ENCODE measurements at regions not wholly inside any gene's neighbourhood (a gene's known extent, or its start where the extent isn't known, plus 50 kb on each side); places are given as distances from the start of the nearest gene placed in this dataset.

DNA sequence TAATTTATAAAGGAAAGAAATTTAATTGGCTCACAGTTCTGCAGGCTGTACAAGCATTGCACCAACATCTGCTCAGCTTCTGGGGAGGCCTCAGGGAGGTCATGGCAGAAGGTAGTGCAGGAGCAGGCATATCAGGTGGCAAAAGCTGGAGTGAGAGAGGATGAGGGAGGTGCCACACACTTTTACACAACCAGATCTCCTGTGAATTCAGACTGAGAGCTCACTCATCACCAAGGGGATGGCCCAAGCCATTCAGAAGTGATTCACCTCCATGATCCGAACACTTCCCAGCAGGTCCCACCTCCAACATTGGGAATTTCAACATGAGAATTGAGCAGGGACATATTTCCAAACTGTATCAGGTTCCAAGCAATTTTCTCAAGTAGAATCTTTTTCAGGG is 84.7 kb upstream of the BRINP1 start:
- no peak for DNase-seq

DNA sequence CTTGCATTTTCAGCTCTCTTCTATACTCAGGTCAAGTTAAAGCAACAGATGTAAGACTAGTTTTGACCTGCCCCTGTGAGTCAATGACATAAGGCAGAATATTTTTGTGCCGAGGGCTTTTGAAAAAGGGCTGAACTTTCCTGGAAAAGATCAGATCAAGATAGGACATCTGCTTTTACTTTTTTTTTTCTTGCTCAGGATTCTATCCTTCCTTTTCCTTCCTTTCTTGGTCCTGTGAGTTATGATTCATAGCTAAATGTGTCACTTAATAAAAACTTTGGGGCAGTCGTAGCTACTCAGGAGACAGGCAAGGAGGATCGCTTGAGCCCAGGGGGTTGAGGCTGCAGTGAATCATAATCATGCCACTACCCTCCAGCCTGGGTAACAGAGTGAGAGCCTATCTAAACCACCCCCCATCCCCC is 84.3 kb upstream of the BRINP1 start:
- no peak for DNase-seq

- DNase-seq = no peak
These were observed 82.2 kb upstream of the BRINP1 start for GRCh38 chr9:119451426-119451825.

- DNase-seq = no peak
These were observed 73.9 kb upstream of the BRINP1 start for GRCh38 chr9:119443179-119443578.

- DNase-seq = no peak
These were observed 72.6 kb upstream of the BRINP1 start for GRCh38 chr9:119441832-119442231.

DNA sequence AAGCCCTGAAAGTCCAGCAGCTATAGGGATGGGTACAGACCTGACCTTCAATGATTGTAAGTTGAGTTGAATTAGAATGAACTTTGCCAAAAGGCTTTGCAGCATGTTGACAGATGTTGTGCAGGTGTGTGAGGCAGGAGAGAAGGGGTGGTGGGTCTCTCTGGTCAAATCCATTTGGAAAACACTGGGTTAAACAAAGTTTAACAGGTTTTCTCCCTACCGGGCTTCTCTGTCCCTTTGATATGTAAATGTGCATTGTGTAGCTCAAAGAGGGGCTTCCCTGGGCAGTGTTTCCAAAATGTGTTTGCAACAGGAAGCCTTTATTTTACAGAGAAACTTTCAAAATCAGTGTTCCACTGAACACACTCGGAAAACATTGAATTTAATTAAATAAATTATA is 72.1 kb upstream of the BRINP1 start:
- no peak for DNase-seq

GRCh38 chr9:119436261-119436660 is 67.0 kb upstream of the BRINP1 start:
- DNase-seq = no peak

DNA sequence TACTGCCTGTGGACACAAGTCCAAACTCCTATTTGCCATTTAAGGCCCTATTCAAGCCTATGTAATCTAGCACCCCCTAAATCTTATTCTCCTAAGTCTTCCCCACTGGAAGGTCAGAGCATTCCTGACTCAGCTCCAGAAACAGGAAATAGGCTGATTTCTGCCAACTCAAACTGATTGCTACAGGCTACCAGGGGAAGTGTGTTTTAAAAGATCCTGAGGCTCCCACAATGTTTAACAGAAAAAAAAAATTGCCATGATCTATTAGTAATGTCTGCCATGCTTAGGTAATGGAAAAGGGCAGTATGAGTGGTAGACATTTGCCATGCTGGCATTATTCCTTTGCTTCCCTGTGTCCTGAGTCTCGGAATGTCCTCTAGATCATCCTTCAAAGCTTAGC is 65.8 kb upstream of the BRINP1 start:
- DNase-seq = no peak

DNA sequence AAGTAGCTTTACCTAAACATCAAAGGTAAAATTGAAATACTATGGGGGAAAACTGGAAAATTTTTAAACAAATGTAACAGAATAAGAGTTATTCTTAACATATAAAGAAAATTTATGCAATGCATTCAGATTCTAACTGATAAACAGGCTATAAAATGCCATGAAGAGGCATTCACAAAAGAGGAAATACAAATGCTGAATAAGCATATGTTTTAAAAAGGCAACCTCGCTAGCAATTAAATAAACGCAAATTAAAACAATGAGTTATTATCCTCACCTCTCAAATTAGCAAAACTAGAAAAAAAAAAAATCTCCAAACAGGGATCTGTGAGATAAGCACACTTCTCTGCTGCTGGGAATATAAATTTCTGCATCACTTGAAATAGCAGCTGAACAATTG is 63.2 kb upstream of the BRINP1 start:
- no peak for DNase-seq

GRCh38 chr9:119429302-119429701 is 60.1 kb upstream of the BRINP1 start:
- DNase-seq = no peak

GRCh38 chr9:119420231-119420630 is 51.0 kb upstream of the BRINP1 start:
- DNase-seq = no peak
